Activated CD4-positive, alpha-beta T cell treated with anti-CD3 and anti-CD28 coated beads for 36 hours (primary cell): ENCODE measurements at regions not wholly inside any gene's neighbourhood (a gene's known extent, or its start where the extent isn't known, plus 50 kb on each side); places are given as distances from the start of the nearest gene placed in this dataset.

Experiments used
- ATAC-seq: fragments of 200-7000 bp; cut with Tn5 transposase; one replicate; pipeline ENCODE4 v1.10.0; 2021; ENCODE audit warnings: mild to moderate bottlenecking, moderate library complexity
- CTCF ChIA-PET: fragments of 350-600 bp; sonication (Branson Sonifier 250); formaldehyde crosslinking; loops from one replicate; lab custom pipeline; 2021; ENCODE audit warnings: antibody characterized with exemption; lab: Charles Lee
- POLR2A ChIA-PET: fragments of 350-600 bp; sonication (Branson Sonifier 250); formaldehyde crosslinking; loops from one replicate; lab custom pipeline; 2021; ENCODE audit warnings: antibody characterized with exemption, inconsistent platforms; lab: Charles Lee
- DNase-seq: peaks from one replicate; pipeline ENCODE4 v3.0.0-alpha.2; 2020
- H3K27ac Mint-ChIP-seq: one replicate; pipeline ENCODE4 v1.8.0; 2021; ENCODE audit warnings: mixed read lengths
- H3K27me3 Mint-ChIP-seq: one replicate; pipeline ENCODE4 v1.8.0; 2021; ENCODE audit warnings: mixed read lengths
- H3K36me3 Mint-ChIP-seq: one replicate; pipeline ENCODE4 v1.8.0; 2021; ENCODE audit warnings: low read depth, mixed read lengths
- H3K4me1 Mint-ChIP-seq: one replicate; pipeline ENCODE4 v1.8.0; 2021; ENCODE audit warnings: mixed read lengths
- H3K4me3 Mint-ChIP-seq: one replicate; pipeline ENCODE4 v1.8.0; 2021; ENCODE audit warnings: mild to moderate bottlenecking, moderate library complexity, mixed read lengths
- H3K9me3 Mint-ChIP-seq: one replicate; pipeline ENCODE4 v1.8.0; 2021; ENCODE audit warnings: low read depth, mixed read lengths
- intact Hi-C, 2 experiments: fragments of 100-400 bp; cut with DNase I in 1 of 2; cut with micrococcal nuclease in 1 of 2; formaldehyde crosslinking; loops; one replicate each; pipeline versions ENCODE4 v1.14.2 to v1.15.1; 2022 to 2024; cut with DNase I, micrococcal nuclease

GRCh38 chr6:142561511-142562265 lies 259.9 kb downstream of the ADGRG6 start:
- intact Hi-C loops = loop anchor here (10.0 kb wide), 2 partner anchors 293 to 417 kb away; partner anchors contain the start of genes NMBR (in 1 of the 2) and VTA1 (in 1 of the 2)
- H3K27ac Mint-ChIP-seq = peak overlapping the region; percentile 80
- peaks cover 9% of the 10 kb centered on the region for H3K9me3 Mint-ChIP-seq
- no peaks in the 10 kb centered on the region for H3K36me3 Mint-ChIP-seq
- no peaks in the 10 kb centered on the region for H3K27me3 Mint-ChIP-seq
- POLR2A ChIA-PET = interaction anchor here (0.5 kb wide), 1 partner anchor 287 kb away, joined by 4 read pairs; no protein-coding TSS in a partner anchor
- H3K4me3 Mint-ChIP-seq = no peak overlapping the region
- H3K4me1 Mint-ChIP-seq = peaks cover 33% of the 10 kb centered on the region
- CTCF ChIA-PET = interaction anchor here (1.0 to 1.1 kb wide), 2 partner anchors 11 to 87 kb away, joined by 3 to 4 read pairs; no protein-coding TSS in a partner anchor
- ATAC-seq (peak; percentile 50), DNase-seq (no peak)

DNA sequence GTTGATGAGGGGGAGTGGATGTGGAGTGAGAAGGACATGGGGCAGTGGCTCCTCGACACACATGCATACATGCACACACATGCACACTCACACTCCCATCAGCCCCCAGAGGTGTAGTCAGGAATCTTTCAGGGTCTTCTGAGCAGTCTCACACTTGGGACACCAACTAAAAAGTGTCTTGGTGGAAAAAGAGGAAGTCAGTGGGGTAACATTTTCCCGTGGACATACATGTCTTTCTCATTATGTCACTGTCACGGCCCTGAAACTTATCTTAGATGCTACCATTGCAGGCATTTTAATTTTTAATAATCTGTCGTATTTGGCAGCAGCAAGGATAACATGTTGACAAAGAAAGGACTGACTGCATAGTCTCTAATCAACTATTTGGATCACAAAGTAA lies 261.1 kb downstream of the ADGRG6 start:
- ChIA-PET POLR2A (no interaction called here), CTCF (no interaction called here)
- Mint-ChIP-seq H3K27ac (no peak overlapping the region), H3K27me3 (no peaks in the 10 kb centered on the region), H3K9me3 (peaks cover 5% of the 10 kb centered on the region), H3K36me3 (no peaks in the 10 kb centered on the region), H3K4me1 (peaks cover 45% of the 10 kb centered on the region), H3K4me3 (no peak overlapping the region)
- ATAC-seq (no peak), DNase-seq (no peak)
- intact Hi-C loops = loop anchor here (10.0 kb wide), 2 partner anchors 292 to 418 kb away; partner anchors contain the start of genes NMBR (in 1 of the 2) and VTA1 (in 1 of the 2)

DNA sequence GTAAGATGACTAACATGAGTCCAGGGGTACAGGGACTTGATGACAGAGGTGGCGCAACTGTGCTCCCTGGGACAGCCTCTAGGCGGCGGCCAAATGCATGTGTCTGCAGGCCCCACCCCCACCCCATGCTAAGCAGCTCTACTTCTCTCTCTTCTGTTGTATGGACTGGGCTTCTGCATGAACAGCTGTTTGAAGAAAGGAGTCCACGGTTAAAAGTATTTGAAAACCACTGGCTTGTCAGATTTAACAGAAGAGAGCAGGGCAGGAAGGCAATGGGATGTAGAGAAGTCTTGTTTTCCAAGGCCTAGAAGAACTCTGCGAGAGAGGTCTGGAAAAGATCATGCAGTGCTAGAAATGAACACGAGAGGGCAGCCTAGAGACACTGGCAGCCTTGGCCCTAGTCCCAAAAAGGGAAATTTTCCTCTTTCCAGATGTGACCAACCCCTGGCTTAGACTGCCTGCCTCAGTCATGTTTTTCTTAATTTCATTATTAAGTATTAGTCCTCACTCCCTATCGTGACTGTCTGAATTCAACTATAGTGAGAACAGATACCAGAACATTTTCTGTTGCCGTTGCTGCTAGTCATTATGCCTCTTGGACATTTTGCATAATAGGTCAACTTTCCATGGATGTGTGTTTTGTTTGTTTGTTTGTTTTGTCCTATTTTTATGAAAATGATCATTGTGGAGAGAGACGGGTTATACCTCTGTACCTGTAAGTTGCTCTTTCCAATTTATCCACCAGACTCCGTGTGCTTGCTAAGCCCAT lies 265.0 kb downstream of the ADGRG6 start:
- ChIA-PET CTCF (interaction anchor here (0.6 to 3.5 kb wide), 28 partner anchors 12 to 1448 kb away, joined by 3 to 30 read pairs (median 4); no protein-coding TSS in a partner anchor), POLR2A (no interaction called here)
- Mint-ChIP-seq H3K36me3 (no peaks in the 10 kb centered on the region), H3K4me3 (no peak overlapping the region), H3K27ac (no peak overlapping the region), H3K9me3 (no peaks in the 10 kb centered on the region), H3K4me1 (peaks cover 68% of the 10 kb centered on the region), H3K27me3 (no peaks in the 10 kb centered on the region)
- DNase-seq (peak; percentile 75), ATAC-seq (peak; percentile 28)
- intact Hi-C loops = loop anchor here (1.0 to 10.0 kb wide), 11 partner anchors 125 to 860 kb away; partner anchors contain the start of genes HIVEP2 (in 1 of the 2), NMBR (in 1 of the 2) and VTA1 (in 1 of the 2)

DNA sequence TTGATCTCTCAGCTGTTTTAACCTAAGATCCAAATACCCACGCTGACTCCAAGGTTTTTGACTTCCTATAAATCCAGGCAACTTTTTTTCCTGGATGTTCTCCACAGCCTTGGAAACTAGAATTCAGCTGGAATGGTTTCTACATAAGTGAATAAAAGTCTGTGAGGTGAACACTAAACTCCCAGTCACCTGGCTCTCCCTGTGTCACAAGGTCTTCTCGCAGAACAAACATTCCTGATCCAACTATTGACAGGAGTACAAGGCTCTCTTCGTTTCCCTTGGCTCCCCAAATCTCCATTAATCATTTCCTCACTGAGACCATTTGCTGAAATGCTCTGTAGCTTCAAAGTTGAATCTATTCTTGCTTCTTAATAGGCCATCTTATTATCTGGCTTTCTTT lies 265.7 kb downstream of the ADGRG6 start:
- Mint-ChIP-seq H3K4me3 (no peak overlapping the region), H3K27ac (no peak overlapping the region), H3K4me1 (peaks cover 62% of the 10 kb centered on the region), H3K27me3 (no peaks in the 10 kb centered on the region), H3K36me3 (no peaks in the 10 kb centered on the region), H3K9me3 (no peaks in the 10 kb centered on the region)
- ChIA-PET POLR2A (no interaction called here), CTCF (interaction anchor here (0.7 to 3.5 kb wide), 18 partner anchors 16 to 1447 kb away, joined by 3 to 30 read pairs (median 4); no protein-coding TSS in a partner anchor)
- intact Hi-C loops = loop anchor here (1.0 to 10.0 kb wide), 10 partner anchors 125 to 860 kb away; partner anchors contain the start of genes HIVEP2 (in 1 of the 2), NMBR (in 1 of the 2) and VTA1 (in 1 of the 2)
- no peak for DNase-seq
- no peak for ATAC-seq

DNA sequence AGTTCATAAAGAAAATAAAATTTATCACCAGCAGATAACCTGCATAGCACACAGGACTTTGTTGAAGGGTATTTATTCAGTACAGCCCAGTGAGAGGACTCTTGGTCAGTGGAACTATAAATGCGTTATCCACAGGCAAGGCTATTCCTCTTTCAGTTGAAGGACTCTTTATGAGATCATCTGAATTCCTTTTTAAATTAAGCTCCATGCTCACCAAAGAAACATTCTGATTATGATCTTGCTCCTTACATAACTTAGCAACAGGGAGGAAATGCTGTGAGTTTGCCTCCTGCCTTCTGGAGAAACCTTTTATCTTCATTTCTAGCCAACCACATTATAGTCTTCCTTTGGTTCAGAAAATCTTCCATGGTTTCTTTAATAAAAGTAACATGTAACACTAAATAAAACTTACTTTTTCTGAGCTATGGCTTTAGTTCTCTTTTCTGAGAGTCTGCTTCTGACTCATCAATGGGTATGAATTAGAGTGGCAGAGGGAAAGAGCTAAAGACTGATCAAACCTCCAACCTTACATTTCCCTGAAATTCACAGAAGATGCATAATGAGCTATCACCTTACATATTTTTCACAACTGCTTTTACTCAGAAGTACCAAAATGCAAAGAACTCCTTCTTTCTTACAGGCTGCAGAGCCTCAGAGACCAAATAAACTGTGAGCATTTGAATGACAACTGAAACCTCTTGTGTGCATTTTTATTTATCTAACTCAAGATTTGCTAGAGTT lies 267.2 kb downstream of the ADGRG6 start:
- peaks cover 7% of the 10 kb centered on the region for H3K36me3 Mint-ChIP-seq
- POLR2A ChIA-PET = interaction anchor here (0.6 to 0.9 kb wide), 2 partner anchors 25 to 486 kb away, joined by 3 read pairs; no protein-coding TSS in a partner anchor
- CTCF ChIA-PET = interaction anchor here (0.5 to 1.8 kb wide), 11 partner anchors 16 to 881 kb away, joined by 3 to 6 read pairs (median 4); partner anchors contain the start of gene ADAT2
- DNase-seq (no peak), ATAC-seq (peak; percentile 83)
- no peaks in the 10 kb centered on the region for H3K27me3 Mint-ChIP-seq
- peaks cover 55% of the 10 kb centered on the region for H3K4me1 Mint-ChIP-seq
- intact Hi-C loops = loop anchor here (1.0 to 10.0 kb wide), 9 partner anchors 25 to 458 kb away; partner anchors contain the start of genes HIVEP2 (in 1 of the 2), NMBR (in 1 of the 2) and VTA1 (in 1 of the 2)
- H3K9me3 Mint-ChIP-seq = peaks cover 15% of the 10 kb centered on the region
- H3K4me3 Mint-ChIP-seq = peak overlapping the region; percentile 2
- peak overlapping the region; percentile 82 for H3K27ac Mint-ChIP-seq

- Mint-ChIP-seq H3K27ac (peak overlapping the region; percentile 82), H3K27me3 (no peaks in the 10 kb centered on the region), H3K9me3 (peaks cover 21% of the 10 kb centered on the region), H3K36me3 (peaks cover 7% of the 10 kb centered on the region), H3K4me1 (peaks cover 55% of the 10 kb centered on the region), H3K4me3 (peak overlapping the region; percentile 2)
- ATAC-seq = peak; percentile 68
- ChIA-PET CTCF (interaction anchor here (0.5 to 1.8 kb wide), 14 partner anchors 15 to 880 kb away, joined by 3 to 6 read pairs (median 4); partner anchors contain the start of gene ADAT2), POLR2A (interaction anchor here (0.6 kb wide), 1 partner anchor 485 kb away, joined by 3 read pairs; no protein-coding TSS in a partner anchor)
- intact Hi-C loops = loop anchor here (1.0 to 10.0 kb wide), 9 partner anchors 25 to 458 kb away; partner anchors contain the start of genes HIVEP2 (in 1 of the 2), NMBR (in 1 of the 2) and VTA1 (in 1 of the 2)
- peak; percentile 13 for DNase-seq
Observed at GRCh38 chr6:142569676-142570075, 267.9 kb downstream of the ADGRG6 start.

GRCh38 chr6:142570221-142570671 lies 268.4 kb downstream of the ADGRG6 start:
- Mint-ChIP-seq H3K9me3 (peaks cover 21% of the 10 kb centered on the region), H3K27me3 (no peaks in the 10 kb centered on the region), H3K4me3 (no peak overlapping the region), H3K27ac (peak overlapping the region; percentile 73), H3K4me1 (peaks cover 54% of the 10 kb centered on the region), H3K36me3 (peaks cover 7% of the 10 kb centered on the region)
- ATAC-seq = no peak
- intact Hi-C loops = no loop called here
- no peak for DNase-seq
- POLR2A ChIA-PET = no interaction called here
- CTCF ChIA-PET = interaction anchor here (0.5 to 1.8 kb wide), 8 partner anchors 14 to 880 kb away, joined by 3 to 6 read pairs (median 4); partner anchors contain the start of gene ADAT2

- no peak overlapping the region for H3K4me3 Mint-ChIP-seq
- ATAC-seq = no peak
- H3K9me3 Mint-ChIP-seq = peaks cover 14% of the 10 kb centered on the region
- CTCF ChIA-PET = no interaction called here
- H3K4me1 Mint-ChIP-seq = peaks cover 8% of the 10 kb centered on the region
- no peaks in the 10 kb centered on the region for H3K36me3 Mint-ChIP-seq
- H3K27ac Mint-ChIP-seq = no peak overlapping the region
- no peaks in the 10 kb centered on the region for H3K27me3 Mint-ChIP-seq
- no peak for DNase-seq
- POLR2A ChIA-PET = no interaction called here
- intact Hi-C loops = no loop called here
Observed at GRCh38 chr6:142592876-142593275, 291.1 kb downstream of the ADGRG6 start.

DNA sequence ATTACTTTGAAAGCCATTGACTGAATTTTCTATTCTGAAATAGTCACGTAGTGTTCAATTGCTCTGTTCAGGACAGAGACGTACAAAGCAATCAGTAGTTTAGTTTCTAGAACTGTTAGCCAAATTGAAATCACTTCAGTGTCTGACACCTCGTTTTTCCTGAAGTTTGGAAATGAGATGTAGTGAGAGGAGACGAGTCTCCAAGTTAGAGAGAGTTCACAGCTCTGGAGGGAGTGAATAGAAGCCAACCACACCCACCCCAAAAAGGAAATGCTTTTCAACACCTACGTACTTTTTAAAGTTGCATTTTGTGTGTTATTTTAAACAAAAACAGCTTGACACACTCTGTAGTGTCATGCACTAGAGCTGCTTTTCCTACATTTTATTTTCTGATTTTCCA lies 296.0 kb downstream of the ADGRG6 start:
- Mint-ChIP-seq H3K27ac (no peak overlapping the region), H3K4me3 (no peak overlapping the region), H3K36me3 (no peaks in the 10 kb centered on the region), H3K27me3 (no peaks in the 10 kb centered on the region), H3K4me1 (peaks cover 9% of the 10 kb centered on the region), H3K9me3 (peaks cover 7% of the 10 kb centered on the region)
- intact Hi-C loops = no loop called here
- DNase-seq (no peak), ATAC-seq (no peak)
- ChIA-PET CTCF (interaction anchor here (0.5 to 1.1 kb wide), 3 partner anchors 29 to 95 kb away, joined by 3 read pairs; no protein-coding TSS in a partner anchor), POLR2A (no interaction called here)

DNA sequence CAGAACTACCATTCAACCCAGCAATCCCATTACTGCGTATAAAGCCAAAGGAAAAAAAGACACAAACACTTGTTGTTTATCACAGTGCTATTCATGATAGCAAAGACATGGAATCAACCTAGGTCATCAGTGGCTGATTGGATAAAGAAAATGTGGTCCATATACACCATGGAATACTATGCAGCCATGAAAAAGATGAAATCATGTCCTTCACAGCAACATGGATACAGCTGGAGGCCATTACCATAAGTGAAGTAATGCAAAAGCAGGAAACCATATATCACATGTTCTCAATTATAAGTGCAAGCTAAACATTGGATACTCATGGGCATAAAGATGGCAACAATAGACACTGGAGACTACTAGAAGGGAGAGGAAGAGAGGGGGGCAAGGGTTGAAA lies 299.6 kb downstream of the ADGRG6 start:
- Mint-ChIP-seq H3K27me3 (peaks cover 4% of the 10 kb centered on the region), H3K27ac (no peak overlapping the region), H3K4me3 (no peak overlapping the region), H3K4me1 (peaks cover 17% of the 10 kb centered on the region), H3K36me3 (no peaks in the 10 kb centered on the region), H3K9me3 (peaks cover 8% of the 10 kb centered on the region)
- no peak for DNase-seq
- ChIA-PET CTCF (no interaction called here), POLR2A (no interaction called here)
- intact Hi-C loops = no loop called here
- no peak for ATAC-seq
